ENCODE measurements at regions not wholly inside any gene's neighbourhood (a gene's known extent, or its start where the extent isn't known, plus 50 kb on each side); places are given as distances from the start of the nearest gene placed in this dataset.

- Histone ChIP-seq H2BK20ac (ENCODE audit: low read length) (no peak overlapping the region), H4K8ac (ENCODE audit: extremely low read depth, insufficient read depth, low read length) (no peak overlapping the region), H3K36me3 (ENCODE audit: control insufficient read depth in 2 of 4, insufficient read depth in 4 of 4, low read length in 3 of 4) (no peaks in the 10 kb centered on the region), H2BK12ac (ENCODE audit: low read depth, low read length) (no peak overlapping the region), H3K23me2 (ENCODE audit: low read depth, low read length) (no peaks in the 10 kb centered on the region), H4K5ac (ENCODE audit: insufficient read length, low read depth, low read length) (no peak overlapping the region), H3K9ac (replicated peaks in 1 of 4; ENCODE audit: extremely low read depth in 1 of 4, low read depth in 3 of 4, low read length in 3 of 4) (no peak overlapping the region), H3K4me2 (ENCODE audit: insufficient read depth in 1 of 2, low read depth in 2 of 2, low read length in 2 of 2) (no peak overlapping the region), H3K4ac (replicated peaks; ENCODE audit: insufficient read length, low read depth, low read length) (no peak overlapping the region), H3K18ac (ENCODE audit: extremely low read depth, low read length) (no peak overlapping the region), H3K27me3 (replicated peaks in 1 of 4; ENCODE audit: control insufficient read depth in 3 of 4, extremely low read depth in 1 of 4, insufficient read depth in 3 of 4, low read length in 3 of 4) (peaks cover 34 to 62% (median 57%) of the 10 kb centered on the region in 4 experiments), H2BK5ac (ENCODE audit: low read depth, low read length) (no peak overlapping the region), H3K23ac (ENCODE audit: insufficient read length) (no peak overlapping the region), H3K27ac (ENCODE audit: low read depth, low read length) (no peak overlapping the region), H3K79me2 (ENCODE audit: control insufficient read depth in 1 of 2, insufficient read depth in 2 of 2, low read length in 2 of 2) (no peaks in the 10 kb centered on the region), H4K91ac (replicated peaks; ENCODE audit: insufficient read length, low read length) (no peak overlapping the region), H3K4me3 (ENCODE audit: extremely low read depth in 1 of 4, insufficient read depth in 2 of 4, low read depth in 3 of 4, low read length in 4 of 4) (no peak overlapping the region), H2BK15ac (ENCODE audit: low read length) (no peak overlapping the region), H3K14ac (ENCODE audit: insufficient read length) (no peak overlapping the region), H2AFZ (ENCODE audit: low read length) (no peak overlapping the region), H3K56ac (replicated peaks; ENCODE audit: insufficient read length, low read depth, low read length) (no peak overlapping the region), H3K9me3 (ENCODE audit: insufficient read depth in 2 of 2, low read depth in 1 of 2, low read length in 1 of 2) (no peaks in the 10 kb centered on the region), H3K4me1 (replicated peaks in 1 of 4; ENCODE audit: control insufficient read depth in 3 of 4, insufficient read depth in 4 of 4, low read length in 3 of 4) (peaks cover 0 to 2% (median 0%) of the 10 kb centered on the region in 4 experiments; a peak in 3 of 7 replicates), H2AK5ac (ENCODE audit: low read depth, low read length) (no peak overlapping the region), H3K79me1 (ENCODE audit: low read depth, low read length) (no peaks in the 10 kb centered on the region), H2BK120ac (replicated peaks; ENCODE audit: low read depth, low read length) (no peak overlapping the region), H4K20me1 (replicated peaks in 1 of 2; ENCODE audit: control insufficient read depth in 1 of 2, insufficient read depth in 2 of 2, low read length in 2 of 2) (peaks cover 0 to 2% of the 10 kb centered on the region in 2 experiments)
- no peak for FAIRE-seq
- DNase-seq (ENCODE audit: low read depth in 1 of 2, low spot score in 2 of 2) = no peak
- CTCF ChIA-PET (ENCODE audit: partially characterized antibody) = interaction anchor here (0.6 to 5.3 kb wide), 37 partner anchors 8 to 648 kb away, joined by 3 to 47 read pairs (median 5); no protein-coding TSS in a partner anchor
- POLR2A ChIA-PET (ENCODE audit: partially characterized antibody) = no interaction called here
- 80% methylated on average over 4 of the region's 4 CpGs; no CpG with 5 or more reads in 1 of the 2 experiments for WGBS, 2 experiments (ENCODE audit: extremely low coverage in 1 of 2, insufficient coverage in 1 of 2, insufficient read length in 1 of 2, insufficient replicate concordance in 2 of 2, low coverage in 1 of 2, low lambda C conversion rate in 2 of 2, missing lambda C conversion rate in 1 of 2)
- TF ChIP-seq JUN (IDR thresholded peaks at IDR 0.05; ENCODE audit: low read depth, low read length) (no peak), RXRA (IDR thresholded peaks at IDR 0.05; ENCODE audit: insufficient read depth, low read depth, low read length) (no peak), PHF8 (conservative IDR thresholded peaks at IDR 0.05; ENCODE audit: low read depth, low read length) (no peak), JUND (IDR thresholded peaks at IDR 0.05; ENCODE audit: low read length) (no peak), GABPA (IDR thresholded peaks at IDR 0.05; ENCODE audit: borderline replicate concordance, insufficient read depth, low read length) (no peak), BRCA1 (IDR thresholded peaks at IDR 0.05; ENCODE audit: low read depth, low read length) (no peak), ATF3 (IDR thresholded peaks at IDR 0.05; ENCODE audit: insufficient read depth, low read depth, low read length) (no peak), FOSL1 (IDR thresholded peaks at IDR 0.05; ENCODE audit: insufficient read depth, low read depth, low read length) (no peak), MAFK (IDR thresholded peaks at IDR 0.05; ENCODE audit: low read depth, low read length) (no peak), RFX5 (IDR thresholded peaks at IDR 0.05; ENCODE audit: borderline replicate concordance, low read depth, low read length) (no peak), MAX (IDR thresholded peaks at IDR 0.05) (no peak), CHD1 (IDR thresholded peaks at IDR 0.05; ENCODE audit: low read depth, low read length) (no peak), SP4 (IDR thresholded peaks at IDR 0.05; ENCODE audit: low read length) (no peak), RNF2 (IDR thresholded peaks at IDR 0.05; ENCODE audit: borderline replicate concordance, low read depth, low read length, missing control alignments, poor library complexity, severe bottlenecking) (no peak)
Observed at GRCh38 chr22:22111267-22111751, 128.7 kb upstream of the TOP3B start.
